WERI-Rb-1 (cell line): ENCODE measurements at regions not wholly inside any gene's neighbourhood (a gene's known extent, or its start where the extent isn't known, plus 50 kb on each side); places are given as distances from the start of the nearest gene placed in this dataset.

Source experiments
- DNase-seq: peaks from one replicate; pipeline ENCODE4 v3.0.0-alpha.2; 2020
- H3K27ac ChIP-seq: fragments of 250-450 bp; sonication (Bioruptor Pico); 2 replicates; pipeline ENCODE4 v1.5.1; 2020; ENCODE audit warnings: mild to moderate bottlenecking, moderate library complexity
- H3K27me3 ChIP-seq: fragments of 250-450 bp; sonication (Bioruptor Pico); 2 replicates; pipeline ENCODE4 v1.5.1; 2021; ENCODE audit warnings: mild to moderate bottlenecking, low read depth, moderate library complexity; ENCODE audit not compliant: insufficient read depth, severe bottlenecking
- H3K36me3 ChIP-seq: fragments of 250-450 bp; sonication (Bioruptor Pico); 2 replicates; pipeline ENCODE4 v1.5.1; 2020; ENCODE audit warnings: mild to moderate bottlenecking, moderate library complexity
- H3K4me3 ChIP-seq: 2 replicates; pipeline ENCODE4 v1.5.1; 2011; ENCODE audit warnings: low read depth, mild to moderate bottlenecking, control low read depth, low read length
- H3K9me3 ChIP-seq: fragments of 250-450 bp; sonication (Bioruptor Pico); 2 replicates; pipeline ENCODE4 v1.5.1; 2021; ENCODE audit warnings: mild to moderate bottlenecking, moderate library complexity; ENCODE audit not compliant: severe bottlenecking
- CTCF ChIP-seq: IDR thresholded peaks from 2 replicates; pipeline ENCODE4 v1.5.1; 2011; ENCODE audit warnings: low read depth, mild to moderate bottlenecking, control low read depth, inconsistent platforms, low read length

GRCh38 chr12:86911973-86912372 lies 655.8 kb upstream of the MGAT4C start:
- no peak for TF ChIP-seq CTCF
- no peak for DNase-seq
- no peaks in the 10 kb centered on the region for H3K27me3 ChIP-seq
- no peaks in the 10 kb centered on the region for H3K9me3 ChIP-seq
- H3K4me3 ChIP-seq = no peak overlapping the region
- H3K27ac ChIP-seq = no peak overlapping the region
- no peaks in the 10 kb centered on the region for H3K36me3 ChIP-seq

- no peak overlapping the region for H3K27ac ChIP-seq
- TF ChIP-seq CTCF = no peak
- no peak overlapping the region for H3K4me3 ChIP-seq
- no peaks in the 10 kb centered on the region for H3K9me3 ChIP-seq
- no peaks in the 10 kb centered on the region for H3K36me3 ChIP-seq
- DNase-seq = no peak
- H3K27me3 ChIP-seq = no peaks in the 10 kb centered on the region
Measured at GRCh38 chr12:86903159-86903558, 647.0 kb upstream of the MGAT4C start.

GRCh38 chr12:86860776-86861175 lies 604.6 kb upstream of the MGAT4C start:
- H3K9me3 ChIP-seq = no peaks in the 10 kb centered on the region
- no peaks in the 10 kb centered on the region for H3K36me3 ChIP-seq
- no peak overlapping the region for H3K27ac ChIP-seq
- no peak for DNase-seq
- no peak for TF ChIP-seq CTCF
- no peak overlapping the region for H3K4me3 ChIP-seq
- H3K27me3 ChIP-seq = no peaks in the 10 kb centered on the region

- Histone ChIP-seq H3K27me3 (no peaks in the 10 kb centered on the region), H3K9me3 (no peaks in the 10 kb centered on the region), H3K36me3 (no peaks in the 10 kb centered on the region), H3K4me3 (no peak overlapping the region), H3K27ac (no peak overlapping the region)
- no peak for TF ChIP-seq CTCF
- no peak for DNase-seq
Measured at GRCh38 chr12:86852451-86852850, 596.3 kb upstream of the MGAT4C start.

- Histone ChIP-seq H3K9me3 (no peaks in the 10 kb centered on the region), H3K36me3 (no peaks in the 10 kb centered on the region), H3K27ac (no peak overlapping the region), H3K27me3 (no peaks in the 10 kb centered on the region), H3K4me3 (no peak overlapping the region)
- no peak for TF ChIP-seq CTCF
- DNase-seq = no peak
Measured at GRCh38 chr12:86838711-86839110, 582.5 kb upstream of the MGAT4C start.

GRCh38 chr12:86838260-86838659 lies 582.1 kb upstream of the MGAT4C start:
- no peak for TF ChIP-seq CTCF
- no peak overlapping the region for H3K4me3 ChIP-seq
- no peaks in the 10 kb centered on the region for H3K36me3 ChIP-seq
- no peak for DNase-seq
- no peak overlapping the region for H3K27ac ChIP-seq
- H3K27me3 ChIP-seq = no peaks in the 10 kb centered on the region
- no peaks in the 10 kb centered on the region for H3K9me3 ChIP-seq
